NB4 (cell line): ENCODE measurements at regions not wholly inside any gene's neighbourhood (a gene's known extent, or its start where the extent isn't known, plus 50 kb on each side); places are given as distances from the start of the nearest gene placed in this dataset.

Source experiments
- MAX ChIP-seq: IDR thresholded peaks from 2 replicates; pipeline ENCODE4 v1.6.1; 2011; ENCODE audit warnings: low read depth, low read length
- MYC ChIP-seq: IDR thresholded peaks from 2 replicates; pipeline ENCODE4 v1.6.1; 2011; ENCODE audit warnings: low read depth, low read length
- POLR2A ChIP-seq: IDR thresholded peaks from 2 replicates; pipeline ENCODE4 v1.6.1; 2011; ENCODE audit warnings: mild to moderate bottlenecking; ENCODE audit not compliant: insufficient read length; ENCODE audit errors: extremely low read depth
- TF ChIP-seq, protein P1 (sequence below): IDR thresholded peaks from one replicate; pipeline ENCODE4 v1.5.1; 2012; ENCODE audit warnings: low read depth, low read length

DNA sequence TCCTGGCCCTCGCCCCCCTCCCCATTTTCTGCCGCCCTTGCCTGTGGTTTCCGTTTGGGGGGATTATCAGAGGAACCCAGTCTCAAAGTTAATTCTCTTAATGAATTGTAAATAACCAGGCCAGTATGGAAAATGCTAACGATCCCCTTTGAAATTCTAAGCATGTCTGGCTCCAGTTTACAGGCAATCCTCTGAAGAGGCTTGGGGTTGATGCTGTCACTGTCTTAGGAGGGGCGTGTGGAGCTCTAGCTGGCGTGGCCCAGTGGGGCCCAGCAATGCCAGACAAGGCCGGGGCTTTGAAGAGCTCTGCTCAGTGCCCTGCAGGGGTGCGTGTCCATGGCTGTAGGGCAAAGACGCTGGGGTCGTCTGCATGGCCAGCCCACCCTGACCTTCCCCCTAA is 164.6 kb downstream of the CYLD start:
- TF ChIP-seq MYC: no peak
- TF ChIP-seq, protein P1, sequence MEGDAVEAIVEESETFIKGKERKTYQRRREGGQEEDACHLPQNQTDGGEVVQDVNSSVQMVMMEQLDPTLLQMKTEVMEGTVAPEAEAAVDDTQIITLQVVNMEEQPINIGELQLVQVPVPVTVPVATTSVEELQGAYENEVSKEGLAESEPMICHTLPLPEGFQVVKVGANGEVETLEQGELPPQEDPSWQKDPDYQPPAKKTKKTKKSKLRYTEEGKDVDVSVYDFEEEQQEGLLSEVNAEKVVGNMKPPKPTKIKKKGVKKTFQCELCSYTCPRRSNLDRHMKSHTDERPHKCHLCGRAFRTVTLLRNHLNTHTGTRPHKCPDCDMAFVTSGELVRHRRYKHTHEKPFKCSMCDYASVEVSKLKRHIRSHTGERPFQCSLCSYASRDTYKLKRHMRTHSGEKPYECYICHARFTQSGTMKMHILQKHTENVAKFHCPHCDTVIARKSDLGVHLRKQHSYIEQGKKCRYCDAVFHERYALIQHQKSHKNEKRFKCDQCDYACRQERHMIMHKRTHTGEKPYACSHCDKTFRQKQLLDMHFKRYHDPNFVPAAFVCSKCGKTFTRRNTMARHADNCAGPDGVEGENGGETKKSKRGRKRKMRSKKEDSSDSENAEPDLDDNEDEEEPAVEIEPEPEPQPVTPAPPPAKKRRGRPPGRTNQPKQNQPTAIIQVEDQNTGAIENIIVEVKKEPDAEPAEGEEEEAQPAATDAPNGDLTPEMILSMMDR: no peak
- no peak for TF ChIP-seq POLR2A
- TF ChIP-seq MAX: no peak
